ENCODE measurements at regions not wholly inside any gene's neighbourhood (a gene's known extent, or its start where the extent isn't known, plus 50 kb on each side); places are given as distances from the start of the nearest gene placed in this dataset.

GRCh38 chr10:4130685-4131084, 345.7 kb upstream of the KLF6 start:
- peak; percentile 43 for DNase-seq

GRCh38 chr10:4129866-4130477, 345.0 kb upstream of the KLF6 start:
- no peak for DNase-seq

GRCh38 chr10:4127518-4128315, 342.7 kb upstream of the KLF6 start:
- DNase-seq = peak; percentile 87

- no peak for DNase-seq
These were observed 340.8 kb upstream of the KLF6 start for GRCh38 chr10:4125776-4126175.

GRCh38 chr10:4121502-4122380, 336.7 kb upstream of the KLF6 start:
- peak; percentile 29 for DNase-seq

GRCh38 chr10:4120096-4120853, 335.3 kb upstream of the KLF6 start:
- peak; percentile 38 for DNase-seq

- no peak for DNase-seq
These were observed 334.1 kb upstream of the KLF6 start for GRCh38 chr10:4119107-4119506.

- no peak for DNase-seq
These were observed 332.6 kb upstream of the KLF6 start for GRCh38 chr10:4117604-4118003.

- DNase-seq = no peak
These were observed 326.6 kb upstream of the KLF6 start for GRCh38 chr10:4111643-4112042.

GRCh38 chr10:4109469-4109868, 324.5 kb upstream of the KLF6 start:
- DNase-seq = no peak

GRCh38 chr10:4108693-4109092, 323.7 kb upstream of the KLF6 start:
- no peak for DNase-seq

GRCh38 chr10:4107285-4107851, 322.4 kb upstream of the KLF6 start:
- DNase-seq = no peak

GRCh38 chr10:4103603-4104002, 318.6 kb upstream of the KLF6 start:
- no peak for DNase-seq

GRCh38 chr10:4102802-4103344, 317.9 kb upstream of the KLF6 start:
- no peak for DNase-seq

- no peak for DNase-seq
These were observed 317.1 kb upstream of the KLF6 start for GRCh38 chr10:4101918-4102654.

GRCh38 chr10:4100380-4100779, 315.4 kb upstream of the KLF6 start:
- no peak for DNase-seq

GRCh38 chr10:4099202-4099601, 314.2 kb upstream of the KLF6 start:
- DNase-seq = no peak

- DNase-seq = no peak
These were observed 310.3 kb upstream of the KLF6 start for GRCh38 chr10:4095166-4095917.

GRCh38 chr10:4094751-4095150, 309.7 kb upstream of the KLF6 start:
- no peak for DNase-seq

GRCh38 chr10:4093438-4093837, 308.4 kb upstream of the KLF6 start:
- DNase-seq = no peak

Data from activated CD4-positive, alpha-beta T cell treated with anti-CD3 and anti-CD28 coated beads, Interleukin-2, amount 50 U/mL, for 16 hours (primary cell).